Stimulated activated CD8-positive, alpha-beta memory T cell treated with anti-CD3 and anti-CD28 coated beads, Interleukin-4, amount 100 ng/mL, for 1 hour (primary cell): ENCODE measurements at regions not wholly inside any gene's neighbourhood (a gene's known extent, or its start where the extent isn't known, plus 50 kb on each side); places are given as distances from the start of the nearest gene placed in this dataset.

Experiments used
- DNase-seq, 2 donors: peaks; one replicate each; pipeline ENCODE4 v3.0.0-alpha.2; 2020; ENCODE audit warnings: low read depth in 2 of 2, low spot score in 1 of 2

- no peak for DNase-seq
Measured at GRCh38 chr6:108778421-108779186, 69.6 kb upstream of the ARMC2 start.

- no peak for DNase-seq
Measured at GRCh38 chr6:108779536-108780275, 68.5 kb upstream of the ARMC2 start.

GRCh38 chr6:108780784-108781183 lies 67.4 kb upstream of the ARMC2 start:
- DNase-seq = no peak

- DNase-seq = no peak
Measured at GRCh38 chr6:108781419-108782100, 66.7 kb upstream of the ARMC2 start.

- DNase-seq = peak; percentile 22 to 57
Measured at GRCh38 chr6:108782179-108783041, 65.8 kb upstream of the ARMC2 start.

GRCh38 chr6:108785653-108786052 lies 62.6 kb upstream of the ARMC2 start:
- no peak for DNase-seq

GRCh38 chr6:108788416-108788815 lies 59.8 kb upstream of the ARMC2 start:
- no peak for DNase-seq

- DNase-seq = no peak
Measured at GRCh38 chr6:108789475-108789874, 58.7 kb upstream of the ARMC2 start.

- no peak for DNase-seq
Measured at GRCh38 chr6:108791700-108792099, 56.5 kb upstream of the ARMC2 start.

GRCh38 chr6:108793516-108794251 lies 54.5 kb upstream of the ARMC2 start:
- DNase-seq = no peak

- no peak for DNase-seq
Measured at GRCh38 chr6:108795122-108795521, 53.1 kb upstream of the ARMC2 start.

GRCh38 chr6:108795814-108796213 lies 52.4 kb upstream of the ARMC2 start:
- no peak for DNase-seq

- DNase-seq = no peak
Measured at GRCh38 chr6:108796875-108797274, 51.3 kb upstream of the ARMC2 start.

GRCh38 chr6:108797951-108798669 lies 50.1 kb upstream of the ARMC2 start:
- no peak for DNase-seq
